Omental fat pad (tissue), 3 donors: ENCODE measurements at regions not wholly inside any gene's neighbourhood (a gene's known extent, or its start where the extent isn't known, plus 50 kb on each side); places are given as distances from the start of the nearest gene placed in this dataset.

ENCODE experiments used
- ATAC-seq: fragments of 150-250 bp; one replicate; pipeline ENCODE4 v1.9.1; 2016; ENCODE audit warnings: mild to moderate bottlenecking, moderate library complexity; ENCODE audit not compliant: low FRiP score
- DNase-seq: peaks from one replicate; pipeline ENCODE4 v3.0.0-alpha.2; 2019; ENCODE audit warnings: low spot score
- CTCF ChIP-seq, 3 donors: fragments of 450-650 bp; IDR thresholded peaks; one replicate each; pipeline ENCODE4 v1.5.1; 2016 to 2017; ENCODE audit warnings: antibody characterized with exemption in 3 of 3, mild to moderate bottlenecking in 3 of 3, moderate library complexity in 2 of 3

DNA sequence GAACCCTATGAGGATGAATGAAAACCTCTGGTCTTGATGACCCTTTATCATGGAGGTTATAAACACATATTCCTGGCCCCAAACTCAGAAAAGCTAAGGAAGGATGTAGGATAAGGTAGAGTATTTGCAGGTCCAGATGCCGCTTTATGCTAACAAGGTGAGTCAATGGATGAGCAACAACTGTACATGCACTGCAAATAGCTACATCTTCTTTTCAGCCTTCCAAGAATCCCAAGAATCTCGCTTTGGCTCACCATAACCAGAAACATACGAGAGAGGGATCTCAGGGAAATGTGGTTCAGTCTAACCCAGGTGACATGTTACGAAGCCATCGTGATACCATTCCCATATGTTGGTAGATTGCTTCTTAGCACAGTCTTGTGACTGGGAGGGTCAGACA is 152.3 kb upstream of the ANKH start:
- ATAC-seq, result no peak
- DNase-seq, result no peak
- no peak for TF ChIP-seq CTCF (IDR thresholded peaks at IDR 0.05)

DNA sequence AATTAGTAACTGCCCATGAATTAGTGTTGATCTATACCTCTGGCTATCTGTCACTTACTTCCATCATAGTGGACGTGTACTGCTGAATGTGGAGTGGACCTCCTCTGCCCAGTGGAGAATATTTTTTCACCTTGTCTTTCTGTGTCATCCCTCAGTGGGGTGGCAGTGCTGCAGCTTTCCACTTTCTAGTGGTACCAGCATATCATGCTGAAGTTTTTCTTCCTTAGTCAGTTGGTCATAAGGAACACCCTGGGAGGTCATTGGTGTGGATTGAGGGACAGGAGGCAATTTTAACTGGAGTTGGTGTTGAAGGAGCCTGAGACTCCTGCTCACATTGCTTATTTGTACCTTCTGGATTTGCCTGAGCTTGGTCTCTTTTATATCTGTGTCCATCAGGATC is 151.7 kb upstream of the ANKH start:
- ATAC-seq (no peak), DNase-seq (no peak)
- no peak for TF ChIP-seq CTCF (IDR thresholded peaks at IDR 0.05)

DNA sequence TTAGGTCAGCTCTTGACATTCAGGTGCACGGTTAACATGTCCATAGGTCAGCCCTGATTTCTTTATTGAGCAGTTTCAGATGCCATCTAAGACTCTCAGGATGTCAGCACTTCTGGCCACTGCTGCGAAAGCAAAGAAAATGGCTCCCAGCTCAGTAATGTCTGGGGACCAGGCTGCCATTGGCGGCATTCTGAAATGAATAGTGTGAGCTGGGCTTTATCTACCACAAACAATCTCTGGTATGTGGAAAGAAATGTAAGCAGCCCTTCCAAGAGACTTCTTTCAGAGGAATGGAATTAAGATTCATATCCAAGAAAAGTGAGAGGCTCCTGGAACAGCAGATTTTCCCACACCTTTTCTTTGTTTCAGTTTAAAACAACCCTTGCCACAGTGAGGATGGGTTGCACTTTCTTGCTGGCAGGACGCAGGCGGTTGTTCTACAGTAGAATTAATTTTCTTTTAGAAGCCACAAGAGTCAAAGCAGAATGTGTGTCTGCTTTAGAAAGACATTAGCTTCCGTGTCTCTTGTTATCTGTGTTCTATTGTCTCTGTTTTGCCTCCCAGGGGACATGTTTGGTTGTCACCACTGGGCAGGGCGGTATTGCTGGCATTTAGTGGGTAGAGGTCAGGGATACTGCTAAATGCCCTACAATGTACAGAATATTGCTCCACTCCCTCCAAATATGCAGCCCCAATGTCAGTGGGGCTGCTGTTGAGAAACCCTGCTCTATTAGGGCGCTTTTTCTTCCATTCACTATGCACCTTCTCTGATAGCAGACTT is 149.9 kb upstream of the ANKH start:
- ATAC-seq (no peak), DNase-seq (no peak)
- no peak for TF ChIP-seq CTCF (IDR thresholded peaks at IDR 0.05)

GRCh38 chr5:15020736-15021135 is 149.2 kb upstream of the ANKH start:
- ATAC-seq (no peak), DNase-seq (no peak)

GRCh38 chr5:15014809-15015208 is 143.2 kb upstream of the ANKH start:
- no peak for TF ChIP-seq CTCF (IDR thresholded peaks at IDR 0.05)
- ATAC-seq (peak; percentile 55), DNase-seq (no peak)

More at GRCh38 chr5:15020736-15021135, 149.2 kb upstream of the ANKH start:
- TF ChIP-seq CTCF (IDR thresholded peaks at IDR 0.05), result no peak

GRCh38 chr5:15013654-15014463 is 142.3 kb upstream of the ANKH start:
- no peak for DNase-seq
- peak in 1 of 3 donors; percentile 33 for TF ChIP-seq CTCF (IDR thresholded peaks at IDR 0.05)
- ATAC-seq, result peak; percentile 78
